H1 (cell line): ENCODE measurements at regions not wholly inside any gene's neighbourhood (a gene's known extent, or its start where the extent isn't known, plus 50 kb on each side); places are given as distances from the start of the nearest gene placed in this dataset.

Experiments used
- CTCF ChIA-PET: fragments of 300-600 bp; sonication (Branson Sonifier 250); formaldehyde crosslinking; loops from one replicate; lab custom pipeline; 2021; ENCODE audit not compliant: partially characterized antibody; lab: Charles Lee
- POLR2A ChIA-PET: fragments of 300-600 bp; sonication (Branson Sonifier 250); formaldehyde crosslinking; loops from one replicate; lab custom pipeline; 2021; ENCODE audit warnings: inconsistent platforms; ENCODE audit not compliant: partially characterized antibody; lab: Charles Lee
- DNase-seq, 2 experiments: peaks; one replicate each; pipeline versions ENCODE4 v3.0.0 to v3.0.0-alpha.2; 2010 to 2022; ENCODE audit warnings: low spot score in 2 of 2, low read depth in 1 of 2, mixed read lengths in 1 of 2
- FAIRE-seq: peaks from 2 replicates; lab custom pipeline; 2011; peaks lifted over from hg19 to GRCh38; lab: Jason Lieb, UNC
- H2AFZ ChIP-seq: 2 replicates; pipeline ENCODE4 v1.8.1; 2012; ENCODE audit warnings: low read length, inconsistent platforms
- H2AK5ac ChIP-seq: 2 replicates; pipeline ENCODE4 v1.6.1; 2013; ENCODE audit warnings: low read depth, low read length
- H2BK120ac ChIP-seq: replicated peaks from 2 replicates; pipeline ENCODE3; 2013; ENCODE audit warnings: low read depth, low read length, inconsistent platforms
- H2BK12ac ChIP-seq: 2 replicates; pipeline ENCODE4 v1.6.1; 2013; ENCODE audit warnings: low read depth, low read length
- H2BK15ac ChIP-seq: 2 replicates; pipeline ENCODE4 v1.6.1; 2013; ENCODE audit warnings: low read length
- H2BK20ac ChIP-seq: 2 replicates; pipeline ENCODE4 v1.6.1; 2013; ENCODE audit warnings: low read length
- H2BK5ac ChIP-seq: 2 replicates; pipeline ENCODE4 v1.6.1; 2013; ENCODE audit warnings: low read depth, low read length
- H3K14ac ChIP-seq: 2 replicates; pipeline ENCODE4 v1.6.1; 2013; ENCODE audit warnings: inconsistent platforms; ENCODE audit not compliant: insufficient read length
- H3K18ac ChIP-seq: 2 replicates; pipeline ENCODE4 v1.6.1; 2013; ENCODE audit warnings: low read length; ENCODE audit errors: extremely low read depth
- H3K23ac ChIP-seq: 2 replicates; pipeline ENCODE4 v1.6.1; 2013; ENCODE audit warnings: inconsistent platforms; ENCODE audit not compliant: insufficient read length
- H3K23me2 ChIP-seq: 2 replicates; pipeline ENCODE4 v1.6.1; 2013; ENCODE audit warnings: low read depth, low read length
- H3K27ac ChIP-seq: 2 replicates; pipeline ENCODE4 v1.6.1; 2011; ENCODE audit warnings: low read depth, low read length, inconsistent platforms
- H3K27me3 ChIP-seq, 4 experiments: replicated peaks in 1 of 4; 1 replicate in 1 of 4; 2 replicates in 3 of 4; pipeline versions ENCODE4 v1.6.1 to v1.8.1; 2011 to 2013; ENCODE audit warnings: low read length in 3 of 4, mild to moderate bottlenecking in 3 of 4, inconsistent platforms in 2 of 4, mixed read lengths in 2 of 4, moderate library complexity in 1 of 4; ENCODE audit not compliant: control insufficient read depth in 3 of 4, insufficient read depth in 3 of 4; ENCODE audit errors: extremely low read depth in 1 of 4
- H3K36me3 ChIP-seq, 4 experiments: 2 replicates each; pipeline versions ENCODE4 v1.6.1 to v1.8.1; 2011 to 2013; ENCODE audit warnings: mild to moderate bottlenecking in 4 of 4, low read length in 3 of 4, moderate library complexity in 2 of 4, control low read depth in 1 of 4, inconsistent platforms in 1 of 4; ENCODE audit not compliant: insufficient read depth in 4 of 4, control insufficient read depth in 2 of 4
- H3K4ac ChIP-seq: replicated peaks from 2 replicates; pipeline ENCODE3; 2013; ENCODE audit warnings: low read length, low read depth, mixed read lengths, inconsistent platforms; ENCODE audit not compliant: insufficient read length
- H3K4me1 ChIP-seq, 4 experiments: replicated peaks in 1 of 4; 1 replicate in 1 of 4; 2 replicates in 3 of 4; pipeline versions ENCODE4 v1.6.1 to v1.8.1; 2011 to 2013; ENCODE audit warnings: low read length in 3 of 4, inconsistent platforms in 2 of 4, mixed read lengths in 1 of 4; ENCODE audit not compliant: insufficient read depth in 4 of 4, control insufficient read depth in 3 of 4
- H3K4me2 ChIP-seq, 2 experiments: 2 replicates each; pipeline versions ENCODE4 v1.6.1 to v1.8.1; 2011 to 2013; ENCODE audit warnings: low read depth in 2 of 2, low read length in 2 of 2, control low read depth in 1 of 2, inconsistent platforms in 1 of 2, mild to moderate bottlenecking in 1 of 2; ENCODE audit not compliant: insufficient read depth in 1 of 2
- H3K4me3 ChIP-seq, 4 experiments: fragments of 200-600, 300-600 bp in 1 of 4; sonication (generic), shearing (Covaris generic), sonication (Bioruptor Twin) in 1 of 4; 2 replicates each; pipeline versions ENCODE4 v1.5.1 to v1.8.1; 2011 to 2016; ENCODE audit warnings: low read length in 4 of 4, low read depth in 3 of 4, control low read depth in 2 of 4, inconsistent platforms in 2 of 4, mild to moderate bottlenecking in 2 of 4, mixed read lengths in 1 of 4, moderate library complexity in 1 of 4; ENCODE audit not compliant: insufficient read depth in 2 of 4; ENCODE audit errors: extremely low read depth in 1 of 4
- H3K56ac ChIP-seq: replicated peaks from 2 replicates; pipeline ENCODE3; 2013; ENCODE audit warnings: low read depth, mild to moderate bottlenecking, mixed read lengths, low read length, inconsistent platforms; ENCODE audit not compliant: insufficient read length
- H3K79me1 ChIP-seq: 2 replicates; pipeline ENCODE4 v1.6.1; 2013; ENCODE audit warnings: low read depth, low read length, control low read depth
- H3K79me2 ChIP-seq, 2 experiments: 2 replicates each; pipeline versions ENCODE4 v1.6.1 to v1.8.1; 2012 to 2013; ENCODE audit warnings: low read length in 2 of 2, mild to moderate bottlenecking in 2 of 2, inconsistent platforms in 1 of 2; ENCODE audit not compliant: insufficient read depth in 2 of 2, control insufficient read depth in 1 of 2
- H3K9ac ChIP-seq, 4 experiments: replicated peaks in 1 of 4; 1 replicate in 1 of 4; 2 replicates in 3 of 4; pipeline versions ENCODE4 v1.6.1 to v1.8.1; 2011 to 2013; ENCODE audit warnings: low read depth in 3 of 4, low read length in 3 of 4, control low read depth in 2 of 4, mild to moderate bottlenecking in 2 of 4, moderate library complexity in 2 of 4, inconsistent platforms in 1 of 4; ENCODE audit errors: extremely low read depth in 1 of 4
- H3K9me3 ChIP-seq, 2 experiments: 2 replicates each; pipeline versions ENCODE4 v1.6.1 to v1.8.1; 2012 to 2013; ENCODE audit warnings: mild to moderate bottlenecking in 2 of 2, moderate library complexity in 2 of 2, control low read depth in 1 of 2, inconsistent platforms in 1 of 2, low read depth in 1 of 2, low read length in 1 of 2, mixed read lengths in 1 of 2; ENCODE audit not compliant: insufficient read depth in 2 of 2
- H4K20me1 ChIP-seq, 2 experiments: replicated peaks in 1 of 2; 2 replicates each; pipeline versions ENCODE3 to v1.8.1; 2011 to 2013; ENCODE audit warnings: inconsistent platforms in 2 of 2, low read length in 2 of 2, mild to moderate bottlenecking in 1 of 2; ENCODE audit not compliant: insufficient read depth in 2 of 2, control insufficient read depth in 1 of 2
- H4K5ac ChIP-seq: 2 replicates; pipeline ENCODE4 v1.6.1; 2013; ENCODE audit warnings: low read length, low read depth, mixed read lengths, inconsistent platforms; ENCODE audit not compliant: insufficient read length
- H4K8ac ChIP-seq: 2 replicates; pipeline ENCODE4 v1.8.0; 2013; ENCODE audit warnings: mild to moderate bottlenecking, moderate library complexity, low read length, inconsistent platforms; ENCODE audit not compliant: insufficient read depth; ENCODE audit errors: extremely low read depth
- H4K91ac ChIP-seq: replicated peaks from 2 replicates; pipeline ENCODE3; 2013; ENCODE audit warnings: low read length, mixed read lengths, inconsistent platforms; ENCODE audit not compliant: insufficient read length
- SUZ12 ChIP-seq: fragments of 200-600 bp; sonication (generic); IDR thresholded peaks from 2 replicates; pipeline ENCODE4 v1.6.1; 2012; ENCODE audit warnings: mild to moderate bottlenecking, inconsistent platforms, low read length, moderate library complexity, mixed read lengths
- TEAD4 ChIP-seq: IDR thresholded peaks from 2 replicates; pipeline ENCODE4 v1.6.1; 2012; ENCODE audit warnings: low read depth, low read length, inconsistent platforms, mixed read lengths
- WGBS, 2 experiments: shearing (Covaris generic) in 1 of 2; methylation state at CpG; one replicate each; pipeline versions ENCODE4 v1.1.6 to v1.1.7; 2013 to 2015; ENCODE audit warnings: low lambda C conversion rate in 2 of 2, mixed read lengths in 2 of 2, inconsistent platforms in 1 of 2, low coverage in 1 of 2, missing lambda C conversion rate in 1 of 2; ENCODE audit not compliant: insufficient replicate concordance in 2 of 2, insufficient coverage in 1 of 2, insufficient read length in 1 of 2; ENCODE audit errors: extremely low coverage in 1 of 2, missing lambda C conversion rate in 1 of 2; 5-methylcytosine and 5-hydroxymethylcytosine counted together

- H3K14ac ChIP-seq: no peak overlapping the region
- DNase-seq: no peak
Measured at GRCh38 chr6:126773112-126773805, 345.2 kb upstream of the RSPO3 start.

More at GRCh38 chr6:126773112-126773805, 345.2 kb upstream of the RSPO3 start:
- no peak overlapping the region for H3K27ac ChIP-seq
- H3K4me3 ChIP-seq: no peak overlapping the region
- H2BK20ac ChIP-seq: peak overlapping the region; percentile 29; the same call in 1 of the 2 replicates
- peak overlapping the region; percentile 12 to 35; a peak in 1 of 4 replicates for H3K4me2 ChIP-seq
- peak overlapping the region; percentile 55; the same call in 1 of the 2 replicates for H2AFZ ChIP-seq
- H4K20me1 ChIP-seq: no peaks in the 10 kb centered on the region
- no peak overlapping the region for H2BK15ac ChIP-seq
- TF ChIP-seq SUZ12 (no peak), TEAD4 (peak; percentile 39; the same call in 1 of the 2 replicates)
- TF ChIP-seq, all 59 proteins: peak for 1
- no peak overlapping the region for H2BK12ac ChIP-seq
- H2BK5ac ChIP-seq: no peak overlapping the region
- H2AK5ac ChIP-seq: no peak overlapping the region
- no peaks in the 10 kb centered on the region for H3K79me2 ChIP-seq
- ChIA-PET CTCF (interaction anchor here (0.6 kb wide), 1 partner anchor 693 kb away, joined by 3 read pairs; no protein-coding TSS in a partner anchor), POLR2A (no interaction called here)
- no peaks in the 10 kb centered on the region for H3K27me3 ChIP-seq
- H3K4ac ChIP-seq: no peak overlapping the region
- H4K8ac ChIP-seq: no peak overlapping the region
- H3K36me3 ChIP-seq: no peaks in the 10 kb centered on the region
- H3K9ac ChIP-seq: no peak overlapping the region
- H4K5ac ChIP-seq: no peak overlapping the region
- 59% methylated on average over 9 of the region's 9 CpGs; no CpG with 5 or more reads in 1 of the 2 experiments for WGBS, 2 experiments
- H3K79me1 ChIP-seq: no peaks in the 10 kb centered on the region
- H3K23ac ChIP-seq: no peak overlapping the region
- H3K56ac ChIP-seq: no peak overlapping the region
- no peak for FAIRE-seq
- H4K91ac ChIP-seq: peak overlapping the region; percentile 26
- no peak overlapping the region; the same call in 1 of the 2 replicates for H3K18ac ChIP-seq
- no peaks in the 10 kb centered on the region for H3K9me3 ChIP-seq
- peaks cover 0 to 5% (median 4%) of the 10 kb centered on the region in 4 experiments; a peak in 4 of 7 replicates for H3K4me1 ChIP-seq
- no peak overlapping the region for H2BK120ac ChIP-seq
- H3K23me2 ChIP-seq: no peaks in the 10 kb centered on the region
